M059J (cell line): ENCODE measurements at regions not wholly inside any gene's neighbourhood (a gene's known extent, or its start where the extent isn't known, plus 50 kb on each side); places are given as distances from the start of the nearest gene placed in this dataset.
"Not testable (repeated sequence)": the region's sequence is repeated elsewhere in the genome, so short reads cannot be mapped to it uniquely, and the experiment has no call there.

Experiments used
- DNase-seq: peaks from one replicate; pipeline ENCODE4 v3.0.0-alpha.2; 2012; ENCODE audit warnings: low read depth

- DNase-seq = not testable (repeated sequence)
Observed at GRCh38 chr6:60789601-60790000, 1496.4 kb downstream of the KHDRBS2 start.

GRCh38 chr6:60782698-60783464 lies 1503.1 kb downstream of the KHDRBS2 start:
- not testable (repeated sequence) for DNase-seq

GRCh38 chr6:60779591-60779990 lies 1506.4 kb downstream of the KHDRBS2 start:
- not testable (repeated sequence) for DNase-seq

- DNase-seq = not testable (repeated sequence)
Observed at GRCh38 chr6:60767791-60768499, 1518.1 kb downstream of the KHDRBS2 start.

GRCh38 chr6:60765331-60765730 lies 1520.7 kb downstream of the KHDRBS2 start:
- not testable (repeated sequence) for DNase-seq

GRCh38 chr6:60763464-60764080 lies 1522.5 kb downstream of the KHDRBS2 start:
- not testable (repeated sequence) for DNase-seq

- DNase-seq = not testable (repeated sequence)
Observed at GRCh38 chr6:60760928-60761327, 1525.1 kb downstream of the KHDRBS2 start.

GRCh38 chr6:60759149-60759825 lies 1526.7 kb downstream of the KHDRBS2 start:
- not testable (repeated sequence) for DNase-seq

GRCh38 chr6:60758725-60759124 lies 1527.3 kb downstream of the KHDRBS2 start:
- not testable (repeated sequence) for DNase-seq

- DNase-seq = no peak
Observed at GRCh38 chr6:60754879-60755278, 1531.1 kb downstream of the KHDRBS2 start.

GRCh38 chr6:60750353-60751081 lies 1535.5 kb downstream of the KHDRBS2 start:
- not testable (repeated sequence) for DNase-seq

GRCh38 chr6:60747765-60748556 lies 1538.1 kb downstream of the KHDRBS2 start:
- DNase-seq = not testable (repeated sequence)

- DNase-seq = not testable (repeated sequence)
Observed at GRCh38 chr6:60737764-60738425, 1548.1 kb downstream of the KHDRBS2 start.

GRCh38 chr6:60737315-60737714 lies 1548.7 kb downstream of the KHDRBS2 start:
- not testable (repeated sequence) for DNase-seq

GRCh38 chr6:60723935-60724334 lies 1562.1 kb downstream of the KHDRBS2 start:
- not testable (repeated sequence) for DNase-seq

- no peak for DNase-seq
Observed at GRCh38 chr6:60695232-60695631, 1590.8 kb downstream of the KHDRBS2 start.

GRCh38 chr6:60687085-60687484 lies 1598.9 kb downstream of the KHDRBS2 start:
- DNase-seq = no peak

GRCh38 chr6:60681806-60682205 lies 1604.2 kb downstream of the KHDRBS2 start:
- no peak for DNase-seq

GRCh38 chr6:60679175-60679574 lies 1606.8 kb downstream of the KHDRBS2 start:
- DNase-seq = no peak

GRCh38 chr6:60671369-60671768 lies 1614.7 kb downstream of the KHDRBS2 start:
- DNase-seq = no peak
